Activated CD4-positive, alpha-beta T cell treated with anti-CD3 and anti-CD28 coated beads, Interleukin-2, amount 10 ng/mL, durations not matched to agents 7 days and 5 days (primary cell): ENCODE measurements at regions not wholly inside any gene's neighbourhood (a gene's known extent, or its start where the extent isn't known, plus 50 kb on each side); places are given as distances from the start of the nearest gene placed in this dataset.

Experiments used
- CTCF ChIA-PET: fragments of 350-600 bp; sonication (Branson Sonifier 250); formaldehyde crosslinking; loops from one replicate; lab custom pipeline; 2021; ENCODE audit warnings: antibody characterized with exemption; lab: Charles Lee
- POLR2A ChIA-PET: fragments of 350-600 bp; sonication (Branson Sonifier 250); formaldehyde crosslinking; loops from one replicate; lab custom pipeline; 2021; ENCODE audit warnings: antibody characterized with exemption; lab: Charles Lee
- DNase-seq: peaks from one replicate; pipeline ENCODE4 v3.0.0-alpha.2; 2020
- H3K27ac Mint-ChIP-seq: one replicate; pipeline ENCODE4 v1.8.0; 2021; ENCODE audit warnings: mild to moderate bottlenecking, moderate library complexity, mixed read lengths
- H3K27me3 Mint-ChIP-seq: one replicate; pipeline ENCODE4 v1.8.0; 2021; ENCODE audit warnings: mixed read lengths
- H3K36me3 Mint-ChIP-seq: one replicate; pipeline ENCODE4 v1.8.0; 2021; ENCODE audit warnings: low read depth, mixed read lengths
- H3K4me1 Mint-ChIP-seq: one replicate; pipeline ENCODE4 v1.8.0; 2021; ENCODE audit warnings: mixed read lengths
- H3K4me3 Mint-ChIP-seq: one replicate; pipeline ENCODE4 v1.8.0; 2021; ENCODE audit warnings: mild to moderate bottlenecking, moderate library complexity, mixed read lengths
- H3K9me3 Mint-ChIP-seq: one replicate; pipeline ENCODE4 v1.8.0; 2021; ENCODE audit warnings: mixed read lengths

DNA sequence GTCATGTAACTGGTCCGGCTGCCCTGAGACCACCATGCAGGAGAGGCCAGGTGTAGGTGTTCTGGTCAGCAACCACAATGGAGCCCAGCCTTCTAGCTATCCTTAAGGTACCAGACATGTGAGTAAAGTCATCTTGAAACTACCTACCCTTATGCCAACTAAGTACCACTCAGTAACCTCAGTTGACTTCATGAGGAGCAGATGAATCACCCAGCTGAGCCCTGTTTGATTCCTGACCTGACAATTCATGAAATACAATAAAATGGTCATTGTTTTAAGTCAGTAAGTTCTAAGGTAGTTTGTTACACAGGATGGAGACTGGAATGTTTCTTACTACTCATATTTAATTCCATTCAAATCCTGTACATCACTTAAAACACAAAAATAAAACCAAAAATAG, 113.1 kb upstream of the LMO4 start:
- H3K9me3 Mint-ChIP-seq: peaks cover 6% of the 10 kb centered on the region
- H3K36me3 Mint-ChIP-seq: no peaks in the 10 kb centered on the region
- no peak for DNase-seq
- H3K27ac Mint-ChIP-seq: no peak overlapping the region
- H3K4me1 Mint-ChIP-seq: no peaks in the 10 kb centered on the region
- H3K27me3 Mint-ChIP-seq: no peaks in the 10 kb centered on the region
- H3K4me3 Mint-ChIP-seq: no peak overlapping the region
- POLR2A ChIA-PET: no interaction called here
- CTCF ChIA-PET: no interaction called here

DNA sequence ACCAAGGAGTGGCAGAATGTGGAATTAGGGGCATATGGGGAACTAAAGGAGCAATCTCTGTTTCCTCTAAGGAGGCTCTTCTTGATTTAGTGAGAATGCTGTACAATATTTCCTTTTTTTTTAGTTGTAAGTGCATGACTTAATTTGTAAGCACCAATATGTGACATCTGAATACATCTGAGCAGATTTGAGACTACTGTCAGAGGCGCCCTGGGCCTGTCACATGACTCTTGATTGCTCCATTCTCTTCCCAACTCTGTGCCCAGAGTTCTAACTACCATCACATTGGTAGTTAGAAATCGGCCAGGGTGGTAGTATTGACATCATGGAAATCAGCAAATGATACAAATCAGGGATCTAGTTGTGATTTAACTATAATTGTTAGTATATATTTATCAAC, 110.1 kb upstream of the LMO4 start:
- DNase-seq: no peak
- Mint-ChIP-seq H3K27me3 (no peaks in the 10 kb centered on the region), H3K4me3 (no peak overlapping the region), H3K9me3 (peaks cover 6% of the 10 kb centered on the region), H3K36me3 (no peaks in the 10 kb centered on the region), H3K27ac (no peak overlapping the region), H3K4me1 (no peaks in the 10 kb centered on the region)
- ChIA-PET POLR2A (no interaction called here), CTCF (no interaction called here)

DNA sequence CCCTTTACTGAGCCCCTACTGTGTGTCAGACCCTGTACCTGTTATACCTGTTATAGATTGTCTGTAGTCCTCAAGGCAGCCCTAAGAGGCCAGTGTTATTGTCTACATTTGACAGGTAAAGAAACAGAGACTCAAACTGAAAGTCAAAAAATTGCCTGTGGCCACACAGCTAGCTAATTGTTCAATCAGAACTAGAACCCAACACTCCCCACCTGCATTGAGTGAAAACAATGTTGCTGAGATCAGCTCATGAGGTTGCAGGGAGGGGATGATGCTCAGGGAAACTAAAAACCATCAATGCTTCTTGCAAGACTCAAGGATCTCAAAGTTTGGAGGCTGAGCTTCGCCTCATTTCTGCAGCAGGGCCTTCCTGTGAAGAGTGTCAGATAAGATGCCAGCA, 109.5 kb upstream of the LMO4 start:
- ChIA-PET CTCF (no interaction called here), POLR2A (no interaction called here)
- H3K4me1 Mint-ChIP-seq: no peaks in the 10 kb centered on the region
- no peak overlapping the region for H3K27ac Mint-ChIP-seq
- peaks cover 6% of the 10 kb centered on the region for H3K9me3 Mint-ChIP-seq
- DNase-seq: no peak
- H3K36me3 Mint-ChIP-seq: no peaks in the 10 kb centered on the region
- no peak overlapping the region for H3K4me3 Mint-ChIP-seq
- H3K27me3 Mint-ChIP-seq: no peaks in the 10 kb centered on the region

DNA sequence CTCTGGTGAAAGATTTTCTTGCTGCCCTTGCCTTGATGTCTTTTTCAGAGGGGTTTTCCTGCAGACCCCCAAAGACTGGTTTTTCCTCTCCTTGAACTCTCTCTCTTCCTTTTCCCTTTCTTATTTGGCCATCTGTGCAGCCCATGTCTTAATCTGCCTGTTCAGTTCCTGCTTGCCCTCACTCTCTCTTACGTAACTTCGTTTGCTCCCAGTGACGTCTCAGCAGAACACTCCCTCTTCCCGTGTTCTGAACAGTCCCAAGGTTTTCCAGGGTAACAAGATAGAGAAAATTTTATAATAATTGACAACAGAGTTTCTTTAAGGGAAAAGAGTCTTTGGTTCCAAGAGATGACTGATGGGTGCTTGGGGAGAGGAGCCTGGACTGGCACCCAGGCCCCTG, 109.1 kb upstream of the LMO4 start:
- H3K4me1 Mint-ChIP-seq: no peaks in the 10 kb centered on the region
- CTCF ChIA-PET: no interaction called here
- no peak overlapping the region for H3K4me3 Mint-ChIP-seq
- H3K9me3 Mint-ChIP-seq: peaks cover 6% of the 10 kb centered on the region
- no peaks in the 10 kb centered on the region for H3K36me3 Mint-ChIP-seq
- POLR2A ChIA-PET: no interaction called here
- H3K27ac Mint-ChIP-seq: no peak overlapping the region
- no peak for DNase-seq
- no peaks in the 10 kb centered on the region for H3K27me3 Mint-ChIP-seq

DNA sequence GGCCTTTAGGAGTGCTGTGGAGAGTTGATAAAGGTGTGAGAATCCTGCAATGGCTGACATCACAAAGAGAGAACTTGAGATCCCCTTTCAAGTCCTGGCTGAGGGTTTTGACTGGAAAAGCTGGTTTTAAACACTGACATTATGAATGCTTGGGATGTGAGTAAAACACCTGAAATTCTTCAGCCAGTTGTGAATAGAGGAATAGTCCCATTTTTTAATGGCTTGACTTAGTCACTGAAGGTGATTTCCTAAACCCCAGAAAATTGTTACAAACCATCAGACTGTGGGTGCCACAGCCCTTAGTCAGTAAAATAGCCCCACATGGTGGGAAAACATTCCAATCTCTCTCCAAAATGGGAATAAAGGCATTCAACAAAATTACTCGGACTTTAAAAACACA, 107.7 kb upstream of the LMO4 start:
- no peak overlapping the region for H3K4me3 Mint-ChIP-seq
- ChIA-PET POLR2A (no interaction called here), CTCF (no interaction called here)
- no peaks in the 10 kb centered on the region for H3K36me3 Mint-ChIP-seq
- H3K4me1 Mint-ChIP-seq: no peaks in the 10 kb centered on the region
- H3K27me3 Mint-ChIP-seq: no peaks in the 10 kb centered on the region
- H3K9me3 Mint-ChIP-seq: peaks cover 4% of the 10 kb centered on the region
- H3K27ac Mint-ChIP-seq: no peak overlapping the region
- DNase-seq: no peak

DNA sequence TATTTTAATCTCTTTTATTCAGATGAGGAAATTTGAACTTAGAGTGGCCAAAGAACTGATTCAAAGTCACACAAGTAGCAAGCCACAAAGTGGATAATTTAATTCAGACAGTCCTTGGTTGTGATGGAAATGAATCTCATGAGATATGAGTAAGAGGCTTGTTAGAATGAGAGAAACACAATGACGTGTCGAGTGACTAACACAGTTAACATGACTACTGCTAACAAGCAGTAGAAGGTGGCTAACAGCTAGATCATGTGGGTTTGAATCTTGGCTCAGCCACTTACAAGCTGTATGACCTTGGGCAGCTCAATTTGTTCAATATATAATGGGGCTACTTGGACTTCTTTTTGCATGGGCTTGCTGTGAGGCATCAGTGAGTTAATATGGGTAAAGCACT, 104.5 kb upstream of the LMO4 start:
- ChIA-PET POLR2A (no interaction called here), CTCF (no interaction called here)
- Mint-ChIP-seq H3K27me3 (no peaks in the 10 kb centered on the region), H3K27ac (no peak overlapping the region), H3K4me3 (no peak overlapping the region), H3K4me1 (no peaks in the 10 kb centered on the region), H3K36me3 (no peaks in the 10 kb centered on the region), H3K9me3 (no peaks in the 10 kb centered on the region)
- DNase-seq: no peak

DNA sequence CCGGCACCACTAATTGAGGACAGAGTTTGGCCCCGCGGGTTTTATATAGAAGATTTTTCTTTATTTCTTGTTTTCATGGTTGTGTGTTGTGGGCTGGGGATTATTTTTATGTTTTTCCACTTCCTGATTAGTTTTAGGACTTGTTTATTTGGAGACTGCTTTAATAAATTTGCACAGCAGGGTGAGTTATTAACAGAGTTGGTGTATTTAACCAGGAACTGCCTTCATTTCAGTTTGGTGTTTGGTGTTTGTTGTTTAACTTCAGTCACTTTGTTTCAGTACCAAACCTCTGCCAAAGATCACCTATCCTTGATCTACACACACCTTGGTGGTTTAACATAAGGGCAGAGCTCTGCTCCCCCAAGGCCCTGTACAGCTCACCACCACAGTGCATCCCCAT, 103.5 kb upstream of the LMO4 start:
- DNase-seq: no peak
- H3K27ac Mint-ChIP-seq: no peak overlapping the region
- H3K4me3 Mint-ChIP-seq: no peak overlapping the region
- no peaks in the 10 kb centered on the region for H3K4me1 Mint-ChIP-seq
- H3K36me3 Mint-ChIP-seq: no peaks in the 10 kb centered on the region
- ChIA-PET POLR2A (no interaction called here), CTCF (interaction anchor here (0.6 kb wide), 1 partner anchor 156 kb away, joined by 3 read pairs; no protein-coding TSS in a partner anchor)
- no peaks in the 10 kb centered on the region for H3K9me3 Mint-ChIP-seq
- no peaks in the 10 kb centered on the region for H3K27me3 Mint-ChIP-seq

DNA sequence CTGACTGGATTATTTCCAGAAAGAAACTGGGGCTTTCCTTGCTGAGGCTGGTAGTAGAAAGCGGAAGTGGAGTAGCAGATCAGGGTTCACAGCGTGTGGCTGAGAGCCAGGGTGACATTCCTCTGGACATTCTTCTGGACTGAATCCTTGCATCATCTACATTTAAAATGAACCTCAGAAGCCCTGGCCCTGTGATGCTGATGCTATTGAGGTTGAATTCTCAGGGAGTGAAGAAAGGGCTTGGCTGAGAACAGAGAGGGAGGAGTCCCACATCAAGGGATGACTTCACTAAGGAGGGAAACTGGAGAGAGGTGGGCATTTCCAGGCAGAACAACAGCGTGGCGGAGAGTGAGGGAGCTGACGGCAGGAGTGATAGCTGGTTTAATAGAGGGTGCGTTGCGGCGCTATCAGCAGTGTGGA, 102.3 kb upstream of the LMO4 start:
- POLR2A ChIA-PET: no interaction called here

DNA sequence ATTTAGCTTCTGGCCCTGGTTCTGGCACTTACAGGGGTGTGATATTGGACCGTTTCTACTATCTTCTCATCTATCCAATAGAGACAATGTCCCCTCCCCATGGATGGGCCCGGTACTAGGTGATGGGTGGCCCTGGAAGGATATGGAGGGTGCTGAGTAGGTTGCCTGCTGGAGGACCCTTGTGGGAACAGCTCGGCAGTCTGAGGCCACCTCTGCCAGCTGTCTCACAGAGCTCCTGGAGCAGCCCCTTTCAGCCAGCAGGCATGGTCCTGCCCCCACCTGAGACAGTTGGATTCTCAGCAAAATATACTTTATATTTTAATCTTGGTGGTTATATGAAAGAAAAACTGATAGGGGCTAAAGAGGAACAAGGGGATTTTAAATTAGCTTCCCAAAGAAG, 101.0 kb upstream of the LMO4 start:
- POLR2A ChIA-PET: no interaction called here
- Mint-ChIP-seq H3K4me3 (no peak overlapping the region), H3K27me3 (no peaks in the 10 kb centered on the region), H3K27ac (no peak overlapping the region), H3K4me1 (no peaks in the 10 kb centered on the region), H3K9me3 (no peaks in the 10 kb centered on the region), H3K36me3 (no peaks in the 10 kb centered on the region)
- DNase-seq: no peak
- CTCF ChIA-PET: no interaction called here

More for the DNA sequence above, 102.3 kb upstream of the LMO4 start:
- Mint-ChIP-seq H3K27ac (no peak overlapping the region), H3K4me1 (no peaks in the 10 kb centered on the region), H3K27me3 (no peaks in the 10 kb centered on the region), H3K4me3 (no peak overlapping the region), H3K36me3 (no peaks in the 10 kb centered on the region), H3K9me3 (no peaks in the 10 kb centered on the region)
- CTCF ChIA-PET: no interaction called here
- no peak for DNase-seq

DNA sequence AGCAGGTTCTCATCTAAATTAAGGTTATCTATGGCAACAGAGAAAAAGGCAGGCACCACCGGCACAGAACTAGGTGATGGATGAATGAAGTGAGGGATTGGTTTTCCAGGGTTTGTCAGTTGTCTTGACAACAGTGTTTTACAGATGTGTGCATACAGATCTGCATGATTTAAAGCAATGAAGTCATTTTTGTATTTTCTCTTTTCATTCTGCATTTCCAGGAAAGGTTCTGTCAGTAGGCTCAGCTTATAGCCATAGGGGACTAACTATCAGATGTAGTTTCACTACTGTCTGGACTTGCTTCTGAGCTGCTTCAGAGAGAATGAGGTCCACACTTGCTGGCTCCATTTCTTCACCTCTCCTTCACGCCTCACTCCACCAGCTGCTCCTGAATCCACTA, 98.2 kb upstream of the LMO4 start:
- DNase-seq: no peak
- Mint-ChIP-seq H3K4me1 (no peaks in the 10 kb centered on the region), H3K27ac (no peak overlapping the region), H3K36me3 (no peaks in the 10 kb centered on the region), H3K4me3 (no peak overlapping the region), H3K27me3 (peaks cover 2% of the 10 kb centered on the region), H3K9me3 (no peaks in the 10 kb centered on the region)
- ChIA-PET POLR2A (no interaction called here), CTCF (interaction anchor here (0.7 kb wide), 1 partner anchor 1362 kb away, joined by 3 read pairs; no protein-coding TSS in a partner anchor)

DNA sequence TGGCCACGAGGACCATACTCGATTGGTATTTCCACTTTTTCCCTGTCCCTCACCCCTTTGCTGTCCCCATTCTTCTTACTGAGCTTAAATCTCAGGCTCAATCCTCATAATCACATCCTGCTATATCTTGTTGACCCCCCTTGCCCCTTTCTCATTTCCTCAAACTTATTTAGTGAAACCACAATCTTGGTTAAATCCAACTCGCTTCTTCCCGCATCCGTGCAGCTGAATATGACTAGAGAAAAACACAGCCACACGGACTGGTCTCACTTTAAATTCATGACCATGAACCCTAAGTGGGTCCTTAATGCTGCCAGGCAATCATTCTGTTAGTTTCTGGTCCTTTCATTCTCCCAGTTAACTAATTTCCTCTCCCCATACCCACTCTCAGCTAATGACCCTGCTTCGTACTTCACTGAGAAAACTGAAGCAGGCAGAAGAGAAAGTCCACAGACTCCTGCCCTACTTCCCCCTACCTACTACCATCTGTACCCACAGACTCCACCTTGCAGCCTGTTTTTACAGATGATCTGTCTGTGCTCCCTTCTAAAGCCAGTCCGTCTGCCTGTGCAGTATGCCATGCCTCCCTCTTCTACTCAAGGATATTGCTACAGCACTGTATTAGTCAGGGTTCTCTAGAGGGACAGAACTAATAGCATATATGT, 96.8 kb upstream of the LMO4 start:
- Mint-ChIP-seq H3K4me1 (no peaks in the 10 kb centered on the region), H3K9me3 (no peaks in the 10 kb centered on the region), H3K4me3 (no peak overlapping the region), H3K27ac (no peak overlapping the region), H3K36me3 (no peaks in the 10 kb centered on the region), H3K27me3 (peaks cover 2% of the 10 kb centered on the region)
- POLR2A ChIA-PET: no interaction called here
- CTCF ChIA-PET: no interaction called here
- DNase-seq: no peak

DNA sequence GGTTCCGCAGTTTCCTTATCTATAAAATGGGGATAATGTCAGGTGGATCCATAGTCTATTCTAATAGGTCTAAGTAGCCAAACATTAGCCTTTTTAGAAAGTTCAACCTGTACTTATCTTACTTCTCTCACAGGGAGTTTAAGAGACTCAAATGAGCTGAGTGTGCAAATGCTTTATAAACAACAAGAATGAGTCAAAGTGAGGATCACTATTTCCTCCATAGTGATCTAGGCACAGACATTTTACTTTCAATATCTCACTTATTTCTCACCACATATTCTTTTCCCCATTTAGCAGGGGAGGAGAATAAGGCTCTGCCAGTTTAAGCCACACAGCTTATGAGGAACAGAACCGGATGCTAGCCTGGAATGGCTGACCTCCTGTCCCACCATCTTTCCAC, 92.1 kb upstream of the LMO4 start:
- Mint-ChIP-seq H3K36me3 (no peaks in the 10 kb centered on the region), H3K4me1 (no peaks in the 10 kb centered on the region), H3K27ac (no peak overlapping the region), H3K9me3 (no peaks in the 10 kb centered on the region), H3K27me3 (peaks cover 4% of the 10 kb centered on the region), H3K4me3 (no peak overlapping the region)
- ChIA-PET CTCF (no interaction called here), POLR2A (no interaction called here)
- no peak for DNase-seq

DNA sequence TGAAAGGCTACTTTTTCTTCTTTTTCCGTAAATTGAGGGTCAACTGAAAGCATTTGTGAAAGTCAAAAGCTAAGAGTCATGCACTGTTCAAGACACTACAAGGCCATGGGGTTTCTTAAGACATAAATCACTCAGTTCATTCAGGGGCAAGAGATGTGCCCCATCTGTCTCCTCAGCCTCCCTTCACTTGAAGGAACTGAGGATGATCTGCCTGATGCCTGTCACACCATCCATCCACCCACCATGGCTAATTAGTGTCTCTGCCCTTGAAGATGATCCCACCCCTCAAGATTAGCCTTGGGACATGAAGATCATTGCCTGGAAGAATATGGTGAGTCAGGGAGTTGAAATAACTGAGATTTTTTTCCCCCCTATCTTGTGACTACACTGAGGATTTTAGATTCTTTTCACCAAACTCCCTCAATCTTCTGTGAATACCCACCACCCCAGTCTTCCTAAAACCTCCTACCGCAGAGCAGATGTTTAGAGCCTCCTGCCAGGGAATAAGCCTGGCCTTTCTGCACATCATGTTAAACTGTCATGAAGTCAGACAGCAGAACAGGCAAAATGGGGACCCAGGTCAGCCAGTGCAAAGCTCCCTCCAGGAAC, 88.6 kb upstream of the LMO4 start:
- Mint-ChIP-seq H3K9me3 (no peaks in the 10 kb centered on the region), H3K4me1 (no peaks in the 10 kb centered on the region), H3K36me3 (no peaks in the 10 kb centered on the region), H3K4me3 (no peak overlapping the region), H3K27me3 (peaks cover 4% of the 10 kb centered on the region), H3K27ac (no peak overlapping the region)
- CTCF ChIA-PET: no interaction called here
- no peak for DNase-seq
- POLR2A ChIA-PET: no interaction called here
